ENCODE measurements at regions not wholly inside any gene's neighbourhood (a gene's known extent, or its start where the extent isn't known, plus 50 kb on each side); places are given as distances from the start of the nearest gene placed in this dataset.

GRCh38 chr10:3996697-3997096 is 211.7 kb upstream of the KLF6 start:
- H3K36me3 Mint-ChIP-seq (ENCODE audit: low read depth) = peaks cover 19% of the 10 kb centered on the region
- H3K27me3 Mint-ChIP-seq (ENCODE audit: insufficient read depth) = no peaks in the 10 kb centered on the region; the same call in 1 of the 2 replicates
- peaks cover 31% of the 10 kb centered on the region for H3K4me1 Mint-ChIP-seq (ENCODE audit: low read depth)
- peaks cover 12% of the 10 kb centered on the region for H3K9me3 Mint-ChIP-seq
- no peak for TF ChIP-seq CTCF (IDR thresholded peaks at IDR 0.05)
- H3K4me3 Mint-ChIP-seq = no peak overlapping the region
- no peak for DNase-seq
- no peak overlapping the region for H3K27ac Mint-ChIP-seq

- H3K27me3 Mint-ChIP-seq (ENCODE audit: insufficient read depth) = no peaks in the 10 kb centered on the region; the same call in 1 of the 2 replicates
- peaks cover 11% of the 10 kb centered on the region for H3K36me3 Mint-ChIP-seq (ENCODE audit: low read depth)
- peak overlapping the region; percentile 54 for H3K4me3 Mint-ChIP-seq
- peaks cover 11% of the 10 kb centered on the region for H3K9me3 Mint-ChIP-seq
- H3K27ac Mint-ChIP-seq = peak overlapping the region; percentile 77
- H3K4me1 Mint-ChIP-seq (ENCODE audit: low read depth) = peaks cover 31% of the 10 kb centered on the region
- DNase-seq = peak; percentile 72
- no peak for TF ChIP-seq CTCF (IDR thresholded peaks at IDR 0.05)
Measured at GRCh38 chr10:3995302-3996210, 210.5 kb upstream of the KLF6 start.

GRCh38 chr10:3992382-3993178 is 207.6 kb upstream of the KLF6 start:
- H3K4me3 Mint-ChIP-seq = no peak overlapping the region
- no peaks in the 10 kb centered on the region for H3K9me3 Mint-ChIP-seq
- H3K36me3 Mint-ChIP-seq (ENCODE audit: low read depth) = no peaks in the 10 kb centered on the region
- TF ChIP-seq CTCF (IDR thresholded peaks at IDR 0.05) = no peak
- H3K4me1 Mint-ChIP-seq (ENCODE audit: low read depth) = peaks cover 41% of the 10 kb centered on the region
- DNase-seq = no peak
- H3K27ac Mint-ChIP-seq = no peak overlapping the region
- no peaks in the 10 kb centered on the region; the same call in 1 of the 2 replicates for H3K27me3 Mint-ChIP-seq (ENCODE audit: insufficient read depth)

- Mint-ChIP-seq H3K9me3 (no peaks in the 10 kb centered on the region), H3K4me3 (no peak overlapping the region), H3K27me3 (ENCODE audit: insufficient read depth) (no peaks in the 10 kb centered on the region; the same call in 1 of the 2 replicates), H3K4me1 (ENCODE audit: low read depth) (peaks cover 34% of the 10 kb centered on the region), H3K27ac (no peak overlapping the region), H3K36me3 (ENCODE audit: low read depth) (no peaks in the 10 kb centered on the region)
- TF ChIP-seq CTCF (IDR thresholded peaks at IDR 0.05) = no peak
- DNase-seq = no peak
Measured at GRCh38 chr10:3990307-3990706, 205.3 kb upstream of the KLF6 start.

- Mint-ChIP-seq H3K4me1 (ENCODE audit: low read depth) (peaks cover 20% of the 10 kb centered on the region), H3K27me3 (ENCODE audit: insufficient read depth) (no peaks in the 10 kb centered on the region; the same call in 1 of the 2 replicates), H3K36me3 (ENCODE audit: low read depth) (peaks cover 10% of the 10 kb centered on the region), H3K27ac (no peak overlapping the region; the same call in 1 of the 2 replicates), H3K9me3 (no peaks in the 10 kb centered on the region; the same call in 1 of the 2 replicates), H3K4me3 (no peak overlapping the region)
- DNase-seq = peak; percentile 43
- no peak for TF ChIP-seq CTCF (IDR thresholded peaks at IDR 0.05)
Measured at GRCh38 chr10:3987143-3987974, 202.3 kb upstream of the KLF6 start.

Measured in HFFc6 (cell line).